Cerebellar nuclear complex (tissue), 1 donor: ENCODE measurements at regions not wholly inside any gene's neighbourhood (a gene's known extent, or its start where the extent isn't known, plus 50 kb on each side); places are given as distances from the start of the nearest gene placed in this dataset.
"Not testable (repeated sequence)": the region's sequence is repeated elsewhere in the genome, so short reads cannot be mapped to it uniquely, and the experiment has no call there.

ENCODE experiments used
- DNase-seq, 2 experiments: peaks; one replicate each; lab custom pipeline; 2025; lab: John Stamatoyannopoulos, UW

DNA sequence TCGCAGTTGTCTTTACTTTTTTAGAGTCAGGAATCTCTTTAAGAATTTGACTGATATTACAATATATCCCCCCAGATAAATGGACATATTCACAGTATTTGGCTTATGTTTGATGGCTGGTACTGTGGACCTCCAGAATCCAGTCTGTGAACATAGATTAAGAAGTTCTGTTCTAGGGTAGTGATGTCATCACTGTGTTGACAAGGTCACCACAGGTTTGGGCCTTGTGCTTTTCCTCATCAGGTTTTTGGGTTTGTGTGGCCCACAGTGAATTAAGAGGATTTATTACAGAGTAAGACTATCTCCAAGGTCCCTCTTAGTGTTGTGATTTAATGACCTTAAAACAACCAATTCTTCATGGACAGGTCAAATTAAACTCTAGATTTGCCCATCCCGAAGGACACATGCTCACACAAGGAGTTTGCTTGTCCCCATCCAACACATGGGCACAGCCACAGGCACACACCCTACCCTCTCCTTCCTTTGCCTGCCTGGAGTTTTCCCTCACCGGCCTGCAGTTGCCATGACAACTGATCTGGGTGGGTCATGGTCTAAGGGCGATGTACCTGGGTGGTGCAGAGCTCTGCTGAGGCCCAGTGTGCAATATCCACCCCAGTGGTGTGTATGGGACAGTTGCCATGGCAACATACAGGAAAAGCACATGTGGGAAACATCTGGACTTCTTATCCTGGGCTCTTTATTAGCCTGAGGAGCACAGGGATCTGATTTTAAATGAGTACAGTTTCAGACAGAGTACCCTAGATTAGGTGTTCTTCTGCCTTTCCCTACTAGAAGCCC is 98.6 kb downstream of the NAV1 start:
- DNase-seq, result no peak

DNA sequence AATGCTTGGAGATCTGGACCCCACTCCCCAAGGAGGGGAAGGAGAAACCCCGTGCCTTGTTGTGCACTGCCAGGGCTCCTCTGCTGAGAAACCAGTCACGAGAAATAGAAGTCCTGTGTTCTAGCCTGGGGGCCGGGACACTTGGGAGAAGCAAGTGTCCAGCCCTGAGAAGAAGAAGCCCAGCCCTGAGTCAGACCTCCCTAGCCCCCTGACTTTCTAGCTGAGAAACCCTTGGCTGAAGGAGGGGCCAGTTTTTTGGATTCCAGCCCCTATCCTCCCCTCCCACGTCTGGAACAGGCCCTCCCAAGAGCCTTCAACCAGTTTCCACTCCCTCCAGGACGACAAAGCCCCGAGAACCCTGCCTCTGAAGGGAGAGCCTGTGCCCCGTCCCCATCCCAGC is 100.5 kb downstream of the NAV1 start:
- DNase-seq, result no peak

DNA sequence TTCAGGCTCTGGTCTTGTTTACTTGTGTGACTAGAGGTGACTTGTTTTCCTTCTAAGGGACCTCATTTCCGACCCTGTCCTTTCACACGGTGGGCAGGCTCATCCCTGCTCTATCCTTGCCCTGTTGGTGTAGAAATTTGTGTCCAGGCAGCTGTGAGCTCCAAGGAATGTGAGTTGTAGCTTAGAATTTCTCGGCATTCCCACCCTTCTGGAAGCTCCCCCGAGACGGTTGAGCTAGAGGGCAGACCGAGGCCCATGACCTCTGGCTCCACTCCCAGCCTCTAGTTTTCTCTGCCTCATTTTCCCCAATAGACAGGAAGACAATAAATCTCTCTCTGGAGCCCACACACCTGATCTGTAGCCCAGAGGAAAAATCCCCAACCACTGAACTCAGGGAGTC is 100.9 kb downstream of the NAV1 start:
- DNase-seq, result no peak

DNA sequence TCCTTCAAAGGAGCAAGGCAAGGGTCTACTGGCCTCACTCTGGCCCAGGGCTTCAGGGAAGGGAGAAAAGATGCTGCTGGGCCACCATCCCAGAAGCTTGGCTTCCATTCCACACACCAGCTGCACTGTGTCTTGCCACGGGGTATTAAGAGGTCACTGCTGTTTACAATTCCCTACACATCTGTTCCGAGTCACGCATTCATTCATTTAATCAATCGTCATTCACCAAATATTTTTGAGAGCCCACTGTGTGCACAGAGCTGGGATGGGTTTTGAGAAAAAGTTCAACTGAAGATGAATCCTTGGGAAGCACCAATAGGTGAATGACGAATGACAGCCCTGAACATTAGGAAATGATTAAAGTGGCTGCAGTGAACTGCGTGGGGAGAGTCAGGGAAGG is 101.7 kb downstream of the NAV1 start:
- DNase-seq, result no peak

DNA sequence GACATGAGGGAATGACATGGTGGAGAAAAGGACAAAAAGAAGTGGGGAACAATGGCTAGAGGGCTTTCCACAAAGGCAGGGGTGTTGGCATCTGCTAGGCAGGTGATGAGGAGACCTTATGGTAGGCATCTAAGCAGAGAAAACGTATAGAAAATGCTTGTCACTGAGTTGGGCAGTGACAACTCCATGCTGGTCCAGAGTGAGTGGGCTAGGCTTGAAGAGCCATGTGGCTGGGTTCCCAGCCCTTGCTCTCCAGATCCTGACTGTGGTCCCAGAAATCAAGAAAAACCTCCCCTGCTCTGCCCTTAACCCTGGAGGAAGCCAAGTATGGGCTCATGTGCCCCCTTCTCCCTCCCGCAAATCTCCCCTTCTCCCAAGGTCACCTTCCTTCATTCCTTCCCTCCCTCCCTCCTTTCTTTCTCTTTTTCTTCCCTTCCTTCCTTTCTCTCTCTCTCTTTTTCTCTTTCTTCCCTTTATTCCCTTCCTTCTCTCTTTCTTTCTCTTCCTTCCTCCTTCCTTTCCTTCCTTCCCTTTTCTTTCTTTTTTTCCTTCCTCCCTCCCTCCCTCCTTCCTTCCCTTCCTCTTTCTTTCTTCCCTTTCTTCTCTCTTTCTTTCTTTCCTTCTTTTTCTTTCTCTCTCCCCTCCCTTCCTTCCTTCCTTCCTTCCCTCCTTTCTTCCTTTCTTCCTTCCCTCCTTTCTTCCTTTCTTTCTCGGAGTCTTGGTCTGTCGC is 102.8 kb downstream of the NAV1 start:
- DNase-seq, result no peak

DNA sequence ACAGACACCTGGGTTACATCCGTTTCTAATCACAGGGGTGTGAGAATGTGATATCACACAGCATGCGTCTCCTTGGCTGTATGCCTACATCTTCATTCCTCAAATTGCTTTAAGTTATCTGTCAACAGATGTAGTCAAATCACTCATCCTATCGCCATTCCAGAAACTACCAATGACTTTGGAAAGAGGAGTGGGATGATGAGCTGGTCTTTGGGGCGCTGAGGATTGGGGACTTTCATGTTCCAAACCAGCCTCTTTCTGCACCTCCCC is 104.8 kb downstream of the NAV1 start:
- no peak for DNase-seq

DNA sequence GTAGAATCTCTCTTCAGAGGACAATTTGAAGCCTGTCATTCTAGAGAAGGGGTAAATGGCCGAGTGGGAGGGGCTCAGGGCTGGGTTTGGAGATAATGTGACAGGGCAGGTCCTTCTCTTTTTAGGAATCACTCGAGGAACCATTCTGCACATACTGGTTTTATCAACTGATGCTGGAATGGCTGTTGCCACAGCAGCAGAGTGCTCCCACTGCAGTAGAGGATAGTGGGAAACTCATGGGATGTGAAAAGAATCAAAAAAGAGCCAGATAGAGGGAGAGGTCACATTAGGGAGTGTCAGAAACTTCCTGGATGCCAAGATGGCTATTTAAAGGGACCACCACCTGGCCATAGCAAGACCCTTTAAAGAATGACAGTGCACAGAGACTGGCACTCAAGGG is 105.3 kb downstream of the NAV1 start:
- DNase-seq, result no peak

DNA sequence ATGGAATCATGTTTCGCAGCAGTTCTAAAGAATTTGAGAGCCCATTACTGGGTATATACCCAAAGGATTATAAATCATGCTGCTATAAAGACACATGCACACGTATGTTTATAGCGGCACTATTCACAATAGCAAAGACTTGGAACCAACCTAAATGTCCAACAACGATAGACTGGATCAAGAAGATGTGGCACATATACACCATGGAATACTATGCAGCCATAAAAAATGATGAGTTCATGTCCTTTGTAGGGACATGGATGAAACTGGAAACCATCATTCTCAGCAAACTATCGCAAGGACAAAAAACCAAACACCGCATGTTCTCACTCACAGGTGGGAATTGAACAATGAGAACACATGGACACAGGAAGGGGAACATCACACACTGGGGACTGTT is 106.1 kb downstream of the NAV1 start:
- DNase-seq, result not testable (repeated sequence)

DNA sequence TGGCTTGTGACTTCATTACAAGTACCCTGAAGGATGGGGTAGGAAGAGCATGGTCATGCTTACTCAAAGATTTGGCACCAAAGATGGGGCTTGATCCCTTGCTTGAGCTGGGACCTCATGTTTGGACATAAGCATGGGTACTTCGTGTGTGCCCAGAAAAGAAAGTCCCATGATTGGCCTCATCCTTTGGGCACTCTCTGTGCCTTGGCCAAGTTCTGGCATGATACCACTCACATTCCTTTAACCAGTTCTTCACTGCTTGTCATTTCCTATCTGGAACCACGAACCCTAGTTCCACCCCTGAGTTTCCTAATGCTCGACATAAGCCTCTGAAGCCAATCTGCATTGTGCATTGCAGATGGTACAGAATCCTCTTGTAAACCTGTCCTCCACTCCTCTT is 107.0 kb downstream of the NAV1 start:
- no peak for DNase-seq

DNA sequence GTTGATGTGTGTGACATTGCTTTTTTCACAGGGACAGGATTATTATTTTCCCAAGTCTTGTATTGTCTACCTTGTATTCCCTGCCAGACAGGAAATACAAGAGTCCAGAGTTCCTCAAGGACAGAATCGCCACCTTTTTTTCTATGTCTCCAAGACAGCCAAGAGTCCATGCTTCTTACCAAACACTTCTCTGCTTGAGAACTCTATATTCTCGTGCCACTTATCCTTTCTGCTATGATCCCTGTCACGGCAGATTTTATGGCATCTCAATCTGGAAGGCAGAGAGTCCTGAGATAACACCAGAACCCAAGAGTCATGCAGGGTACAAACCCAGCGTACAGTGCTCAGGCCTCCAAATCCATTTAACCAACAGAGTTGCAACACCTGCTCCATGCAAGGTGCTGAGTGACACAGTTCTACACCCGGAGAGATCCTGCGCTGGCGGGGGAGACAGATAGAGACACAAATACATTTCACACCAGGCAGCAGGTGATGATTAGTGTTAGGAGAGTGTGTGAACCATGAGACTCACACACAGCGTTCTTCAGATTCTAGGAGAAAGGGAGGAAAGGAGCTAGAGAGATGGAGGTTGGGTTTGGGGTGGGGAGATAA is 107.6 kb downstream of the NAV1 start:
- no peak for DNase-seq

DNA sequence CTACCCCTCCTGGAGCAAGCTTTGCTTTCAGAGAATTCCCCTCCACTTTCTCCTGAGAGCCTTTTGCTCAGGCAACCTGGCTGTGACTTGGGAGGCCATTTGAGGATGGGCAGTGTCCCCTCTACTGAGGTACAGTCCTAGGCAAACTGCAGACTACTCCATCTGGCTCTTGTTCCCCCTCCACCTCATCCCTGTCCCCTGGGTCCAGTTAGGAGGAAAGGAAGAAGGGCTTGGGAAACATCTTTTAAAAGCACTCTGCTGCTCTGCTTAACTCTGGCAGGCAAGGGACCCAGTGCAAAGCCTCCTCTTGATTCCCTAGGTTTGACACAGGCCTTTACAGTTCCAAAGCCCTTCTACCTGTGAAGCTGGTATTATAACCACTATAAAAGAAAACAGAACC is 108.2 kb downstream of the NAV1 start:
- no peak for DNase-seq

DNA sequence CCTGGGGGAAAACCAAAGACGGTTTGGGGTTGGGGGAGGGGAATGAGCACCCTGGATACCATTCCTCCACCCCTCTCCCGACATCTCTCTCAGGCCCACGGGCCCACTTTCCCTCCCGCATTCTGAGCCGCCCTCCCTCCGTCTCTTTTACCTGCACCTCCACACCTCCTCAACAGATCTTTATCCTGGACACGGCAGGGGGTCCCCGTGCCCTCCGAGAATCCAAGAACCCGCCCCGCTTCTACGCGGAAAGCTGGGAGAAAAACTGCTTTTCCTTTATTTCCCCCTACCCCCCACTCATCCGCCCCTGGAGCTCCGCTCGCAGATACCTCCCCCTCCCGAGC is 108.8 kb downstream of the NAV1 start:
- no peak for DNase-seq

DNA sequence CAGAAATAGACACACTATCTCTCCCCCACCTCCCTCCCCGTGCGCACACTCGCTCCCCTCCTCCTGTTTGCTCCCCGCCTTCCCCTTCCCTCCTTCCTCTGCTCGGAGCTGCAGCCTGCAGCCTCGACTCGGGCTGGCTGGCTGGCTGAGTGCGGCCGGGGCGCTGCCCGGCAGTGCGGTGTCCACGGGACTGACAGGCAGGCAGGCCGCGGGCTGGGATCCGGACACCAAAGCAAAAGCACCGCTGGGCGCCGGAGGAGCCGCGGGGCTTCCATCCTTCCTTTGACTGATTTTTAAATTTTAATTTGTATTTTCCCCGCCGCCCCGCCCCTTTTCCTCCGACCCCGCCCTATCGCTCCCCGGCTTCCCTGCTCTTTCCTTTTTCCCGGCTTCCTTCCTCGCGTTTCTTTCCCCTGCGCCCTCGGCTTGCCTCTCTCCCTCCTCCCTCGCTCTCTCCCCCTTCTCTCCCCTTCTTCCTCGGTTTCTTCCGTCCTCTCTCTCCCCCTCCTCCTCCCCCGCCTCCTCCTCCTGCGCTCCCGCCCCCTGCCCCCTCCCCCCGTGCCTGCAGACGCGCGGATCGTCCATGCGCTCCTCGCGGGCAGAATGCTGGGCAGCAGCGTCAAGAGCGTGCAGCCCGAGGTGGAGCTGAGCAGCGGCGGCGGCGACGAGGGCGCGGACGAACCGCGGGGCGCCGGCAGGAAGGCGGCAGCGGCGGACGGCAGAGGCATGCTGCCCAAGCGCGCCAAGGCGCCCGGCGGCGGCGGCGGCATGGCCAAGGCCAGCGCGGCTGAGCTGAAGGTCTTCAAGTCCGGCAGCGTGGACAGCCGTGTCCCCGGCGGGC is 109.4 kb downstream of the NAV1 start:
- DNase-seq, result no peak

DNA sequence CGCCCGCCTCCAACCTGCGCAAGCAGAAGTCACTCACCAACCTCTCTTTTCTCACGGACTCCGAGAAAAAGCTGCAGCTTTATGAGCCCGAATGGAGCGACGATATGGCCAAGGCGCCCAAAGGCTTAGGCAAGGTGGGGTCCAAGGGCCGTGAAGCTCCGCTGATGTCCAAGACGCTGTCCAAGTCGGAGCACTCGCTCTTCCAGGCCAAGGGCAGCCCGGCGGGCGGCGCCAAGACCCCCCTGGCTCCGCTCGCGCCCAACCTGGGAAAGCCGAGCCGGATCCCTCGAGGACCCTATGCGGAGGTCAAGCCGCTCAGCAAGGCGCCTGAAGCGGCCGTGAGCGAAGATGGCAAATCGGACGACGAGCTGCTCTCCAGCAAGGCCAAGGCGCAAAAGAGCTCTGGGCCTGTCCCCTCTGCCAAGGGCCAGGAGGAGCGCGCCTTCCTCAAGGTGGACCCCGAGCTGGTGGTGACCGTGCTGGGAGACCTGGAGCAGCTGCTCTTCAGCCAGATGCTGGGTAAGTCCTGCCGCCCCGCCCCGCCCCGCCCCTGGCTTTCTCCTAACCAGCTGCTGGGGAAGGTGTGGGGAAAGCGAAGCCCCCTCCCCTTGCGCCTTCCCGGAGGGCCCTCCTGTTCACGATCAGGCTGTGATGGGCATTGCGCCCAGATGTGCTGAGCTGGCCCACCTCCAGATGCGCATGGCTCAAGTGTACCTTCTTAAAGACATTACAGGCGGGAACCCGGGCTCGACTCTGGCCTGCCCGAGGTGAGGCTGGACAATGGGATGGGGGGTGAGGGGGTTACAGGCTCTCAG is 110.2 kb downstream of the NAV1 start:
- DNase-seq, result no peak

DNA sequence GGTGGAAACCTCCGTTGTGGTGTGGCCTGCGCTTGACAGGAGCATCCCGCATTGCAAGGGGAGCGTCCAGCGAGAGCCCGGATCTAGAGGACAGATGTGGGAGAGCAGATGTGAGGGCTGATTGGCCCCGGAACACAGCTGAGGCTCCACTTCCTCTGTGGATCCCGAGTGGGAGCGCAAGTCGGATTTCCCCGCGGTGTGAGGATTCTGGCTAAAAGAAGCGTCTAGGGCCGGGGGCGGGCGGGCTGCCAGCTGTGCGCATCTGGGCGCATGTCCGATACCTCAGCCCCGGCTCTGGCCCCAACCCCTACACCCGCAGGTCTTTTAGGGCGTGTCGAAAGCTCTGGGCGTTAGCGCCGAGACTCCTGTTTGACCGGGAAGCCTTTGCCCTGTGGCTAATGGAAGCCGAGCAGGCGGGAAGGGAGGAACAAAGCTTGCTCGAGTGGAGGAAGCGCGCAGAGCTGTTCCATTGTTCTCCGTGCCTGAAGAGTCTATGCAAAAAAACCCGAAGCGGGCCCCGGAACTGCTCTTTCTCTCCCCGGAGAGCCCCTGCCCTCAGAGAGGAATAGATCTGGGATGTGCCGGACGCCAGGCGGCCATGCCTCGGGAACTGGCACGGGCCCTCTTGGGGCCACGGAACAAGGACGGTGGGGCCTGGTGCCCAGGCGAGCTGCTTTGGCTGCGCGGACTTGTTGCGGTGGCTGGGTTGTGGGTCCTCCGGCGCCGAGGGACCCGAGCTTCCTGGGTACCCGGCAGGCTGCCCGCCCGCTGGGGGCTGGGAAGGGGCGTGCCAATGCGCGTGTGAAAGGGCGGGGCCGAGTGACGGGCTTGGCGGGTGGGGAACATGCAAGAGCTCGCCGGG is 111.1 kb downstream of the NAV1 start:
- DNase-seq, result no peak

DNA sequence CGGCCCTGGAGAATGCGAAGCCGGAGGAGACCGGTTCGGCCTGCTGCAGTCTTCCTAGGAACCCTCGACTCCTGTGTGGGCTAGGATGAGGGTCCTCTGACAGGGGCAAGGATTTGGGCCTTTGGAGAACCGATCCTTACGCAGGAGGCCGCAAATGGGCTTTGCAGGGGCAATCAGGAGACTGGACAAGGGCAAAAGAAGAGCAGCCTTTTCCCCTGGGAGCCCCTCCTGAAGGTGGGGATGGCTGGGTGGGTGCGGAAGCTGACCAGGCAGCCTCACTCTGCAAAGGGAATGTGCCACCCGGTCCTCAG is 111.7 kb downstream of the NAV1 start:
- DNase-seq, result no peak

DNA sequence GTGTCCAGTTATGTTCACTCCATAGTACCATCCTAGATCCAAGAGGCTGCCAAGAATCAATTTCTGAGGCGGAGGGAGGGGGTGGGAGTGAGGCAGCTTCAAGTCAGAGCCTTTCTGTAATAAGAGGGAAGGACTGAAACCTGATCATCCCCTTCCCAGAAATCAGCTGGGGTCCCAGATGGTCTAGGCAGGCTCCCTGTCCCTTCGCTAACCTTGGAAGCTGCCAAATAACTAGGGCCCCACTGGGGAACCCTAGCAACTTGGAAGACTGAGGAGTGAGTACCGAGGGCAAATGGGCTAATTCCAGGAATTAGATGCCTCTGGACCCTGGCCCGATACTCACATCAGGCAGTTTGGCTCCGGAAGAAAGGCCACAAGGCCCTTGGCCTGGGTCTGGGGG is 113.3 kb downstream of the NAV1 start:
- no peak for DNase-seq

DNA sequence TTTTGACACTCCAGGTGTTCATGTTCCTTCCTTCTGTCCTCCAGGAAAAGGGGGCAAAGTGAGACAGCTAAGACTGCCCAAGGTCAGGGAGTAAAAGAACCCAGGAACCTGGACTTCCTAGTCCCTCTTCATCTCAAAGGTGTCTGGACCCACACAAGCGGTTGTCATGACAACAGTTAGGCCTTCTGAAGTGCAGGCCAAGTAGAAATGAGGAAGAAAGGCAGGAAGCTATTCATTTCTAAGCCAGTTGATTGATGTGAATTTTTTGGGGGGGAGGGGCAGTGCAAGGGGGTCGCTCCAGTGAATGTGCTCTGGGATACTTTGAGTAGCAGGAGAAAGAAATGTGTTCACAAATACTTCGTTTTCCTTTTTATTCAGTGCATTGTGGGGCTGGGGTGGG is 114.3 kb downstream of the NAV1 start:
- DNase-seq, result no peak

DNA sequence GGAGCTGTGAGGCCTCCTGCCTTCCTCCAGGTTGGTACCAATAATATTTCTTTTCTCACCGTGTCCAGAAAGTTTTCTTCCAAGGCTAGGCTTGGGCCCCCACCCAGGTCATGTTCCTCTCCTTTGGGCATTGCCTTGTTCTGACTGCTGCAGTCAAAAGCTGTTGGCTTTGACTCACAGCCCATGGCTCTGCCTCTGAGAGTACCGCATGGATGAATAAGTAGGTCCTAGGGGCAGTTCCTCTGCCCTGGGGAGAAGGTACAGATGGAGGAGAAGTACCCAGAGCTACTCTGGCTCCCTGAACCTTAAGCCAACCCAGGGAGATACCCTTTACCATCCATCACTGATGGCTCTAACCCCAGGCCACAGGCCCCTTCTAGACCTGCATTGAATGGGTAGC is 115.0 kb downstream of the NAV1 start:
- no peak for DNase-seq

DNA sequence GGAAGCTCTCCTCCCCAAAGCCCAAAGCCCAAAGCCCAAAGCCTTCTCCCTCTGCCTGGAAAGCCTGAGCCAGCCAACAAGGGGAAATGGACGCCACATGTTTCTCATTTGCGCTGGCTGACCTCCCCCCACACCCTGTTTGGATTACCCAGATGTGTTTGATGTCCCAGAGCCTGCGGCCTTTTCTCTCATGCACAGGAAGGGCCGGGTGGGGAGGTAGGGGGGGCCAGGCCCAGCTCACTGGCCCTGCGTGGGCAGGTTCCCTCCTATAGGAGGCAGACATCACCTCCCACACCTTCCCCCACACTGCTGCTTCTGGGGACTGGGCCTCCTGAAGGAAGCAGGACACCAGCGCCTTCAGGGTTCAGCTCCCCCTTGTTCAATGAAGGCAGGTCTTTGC is 116.3 kb downstream of the NAV1 start:
- no peak for DNase-seq

DNA sequence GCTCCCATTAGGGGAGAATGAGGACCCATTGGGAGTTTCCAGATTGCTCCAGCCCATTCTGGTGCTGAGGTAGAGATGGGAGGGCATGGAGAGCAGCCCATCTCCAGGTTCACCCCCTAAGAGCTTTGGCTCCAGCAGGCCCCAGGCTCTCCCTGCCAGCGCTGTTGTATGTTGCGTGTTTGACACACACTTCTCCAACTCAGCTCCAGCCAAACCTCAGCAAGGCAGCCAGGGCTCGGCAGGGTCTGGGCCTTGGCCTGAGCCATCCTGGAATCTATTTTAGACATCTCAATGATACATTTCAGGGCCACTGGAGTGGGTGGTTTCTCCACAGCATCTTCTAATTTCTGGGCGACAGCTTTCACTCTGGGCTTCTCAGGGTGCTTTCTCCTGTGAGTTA is 117.0 kb downstream of the NAV1 start:
- no peak for DNase-seq
